ENCODE measurements at regions not wholly inside any gene's neighbourhood (a gene's known extent, or its start where the extent isn't known, plus 50 kb on each side); places are given as distances from the start of the nearest gene placed in this dataset.

DNA sequence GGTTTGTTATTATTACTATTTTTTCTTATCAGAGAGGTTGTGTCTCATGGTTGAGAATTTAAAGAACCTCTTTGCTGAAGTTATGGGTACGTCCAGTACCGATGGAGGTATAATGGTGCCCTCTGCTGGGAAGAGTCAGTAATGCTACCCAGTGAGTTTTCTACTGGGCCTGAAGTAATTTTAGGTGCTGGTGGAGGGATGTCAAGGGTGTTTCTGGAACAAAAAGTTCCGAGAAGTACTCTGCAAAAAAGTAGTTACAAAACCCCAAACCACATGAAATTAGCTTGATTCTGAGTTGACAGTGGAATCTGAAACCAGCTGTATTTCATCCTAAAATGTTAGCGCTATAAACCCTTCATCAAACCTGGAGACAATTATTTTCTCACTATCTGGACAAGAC is 102.5 kb upstream of the MID1 start:
- in situ Hi-C loops (cut with HindIII; ENCODE audit: low sequenced_read_pairs): no loop called here
- TF ChIP-seq, protein P1, sequence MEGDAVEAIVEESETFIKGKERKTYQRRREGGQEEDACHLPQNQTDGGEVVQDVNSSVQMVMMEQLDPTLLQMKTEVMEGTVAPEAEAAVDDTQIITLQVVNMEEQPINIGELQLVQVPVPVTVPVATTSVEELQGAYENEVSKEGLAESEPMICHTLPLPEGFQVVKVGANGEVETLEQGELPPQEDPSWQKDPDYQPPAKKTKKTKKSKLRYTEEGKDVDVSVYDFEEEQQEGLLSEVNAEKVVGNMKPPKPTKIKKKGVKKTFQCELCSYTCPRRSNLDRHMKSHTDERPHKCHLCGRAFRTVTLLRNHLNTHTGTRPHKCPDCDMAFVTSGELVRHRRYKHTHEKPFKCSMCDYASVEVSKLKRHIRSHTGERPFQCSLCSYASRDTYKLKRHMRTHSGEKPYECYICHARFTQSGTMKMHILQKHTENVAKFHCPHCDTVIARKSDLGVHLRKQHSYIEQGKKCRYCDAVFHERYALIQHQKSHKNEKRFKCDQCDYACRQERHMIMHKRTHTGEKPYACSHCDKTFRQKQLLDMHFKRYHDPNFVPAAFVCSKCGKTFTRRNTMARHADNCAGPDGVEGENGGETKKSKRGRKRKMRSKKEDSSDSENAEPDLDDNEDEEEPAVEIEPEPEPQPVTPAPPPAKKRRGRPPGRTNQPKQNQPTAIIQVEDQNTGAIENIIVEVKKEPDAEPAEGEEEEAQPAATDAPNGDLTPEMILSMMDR (IDR thresholded peaks at IDR 0.05; ENCODE audit: low read depth, low read length): peak; percentile 70
- no peak overlapping the region for H3K4me3 ChIP-seq (ENCODE audit: low read depth, low read length)
- peak; percentile 51 for DNase-seq (ENCODE audit: low read depth, low spot score)

DNA sequence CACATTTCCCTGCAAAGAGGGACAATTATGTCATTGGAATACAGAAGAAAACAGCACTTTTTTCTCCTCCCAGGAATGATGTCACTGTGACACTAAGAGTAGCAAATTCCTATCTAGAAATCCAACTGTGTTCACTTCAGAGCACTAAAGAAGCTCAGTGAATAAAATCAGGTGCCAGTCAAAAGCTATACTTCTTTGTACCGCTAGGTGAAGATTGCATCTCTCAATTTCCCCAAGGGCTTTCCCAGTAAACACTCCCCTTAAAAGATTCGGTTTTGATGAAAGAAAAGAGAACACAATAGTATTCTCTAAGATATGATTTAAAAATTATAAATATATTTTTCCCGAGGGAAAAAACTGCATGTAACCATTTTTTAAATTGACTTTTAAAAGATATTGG is 104.7 kb upstream of the MID1 start:
- no peak for DNase-seq (ENCODE audit: low read depth, low spot score)

DNA sequence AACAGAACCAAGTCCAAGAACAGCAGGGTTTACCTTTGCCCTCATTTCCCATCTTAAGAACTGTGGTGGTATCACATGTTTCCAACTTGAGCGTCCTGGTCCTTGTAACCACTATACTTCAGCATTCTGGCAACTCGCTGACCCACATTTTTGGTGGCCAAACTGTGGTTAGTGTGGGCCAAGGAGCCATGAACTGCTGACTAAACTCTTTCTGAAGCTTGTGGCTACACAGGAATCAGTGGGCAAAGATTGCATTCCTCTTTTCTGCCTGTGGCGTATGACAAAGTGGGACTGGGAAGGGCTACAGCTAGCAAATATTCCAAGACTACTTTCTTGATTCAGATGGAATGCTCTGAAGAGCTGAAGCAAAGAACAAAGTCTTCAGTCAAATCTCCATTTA is 106.3 kb upstream of the MID1 start:
- TF ChIP-seq, protein P1 (IDR thresholded peaks at IDR 0.05; ENCODE audit: low read depth, low read length): no peak
- no peak overlapping the region for H3K4me3 ChIP-seq (ENCODE audit: low read depth, low read length)
- in situ Hi-C loops (cut with HindIII; ENCODE audit: low sequenced_read_pairs): no loop called here
- DNase-seq (ENCODE audit: low read depth, low spot score): peak; percentile 88

More for the DNA sequence above, 104.7 kb upstream of the MID1 start:
- in situ Hi-C loops (cut with HindIII; ENCODE audit: low sequenced_read_pairs): no loop called here
- H3K4me3 ChIP-seq (ENCODE audit: low read depth, low read length): no peak overlapping the region
- TF ChIP-seq, protein P1 (IDR thresholded peaks at IDR 0.05; ENCODE audit: low read depth, low read length): peak; percentile 26

DNA sequence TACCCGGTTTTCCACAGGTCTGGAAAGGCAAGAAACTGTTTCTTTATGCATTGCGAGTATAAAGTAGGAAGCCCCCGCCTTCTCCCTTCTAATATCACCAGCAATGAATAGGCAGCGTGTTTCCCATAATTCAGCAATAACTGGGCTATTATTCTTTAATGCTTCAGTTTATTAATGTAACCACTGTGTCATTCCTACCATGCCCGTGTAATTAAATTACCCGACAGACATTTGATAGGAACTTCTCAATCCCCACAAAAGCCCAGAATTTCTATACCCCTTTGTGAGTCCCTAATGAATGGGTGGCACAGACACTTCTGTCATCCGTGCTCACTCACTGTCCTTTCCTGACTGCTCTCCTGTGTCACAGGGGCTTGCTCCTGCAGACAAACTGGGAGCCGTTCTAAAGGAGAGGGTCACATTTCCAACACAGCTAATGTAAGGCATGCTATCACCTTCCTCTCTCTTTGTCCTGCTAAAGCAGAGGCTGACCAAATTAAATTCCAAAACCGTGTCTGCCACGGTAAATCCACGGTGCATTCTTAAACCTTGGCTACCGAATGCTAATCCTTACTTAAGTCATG is 108.5 kb upstream of the MID1 start:
- DNase-seq (ENCODE audit: low read depth, low spot score): no peak
- in situ Hi-C loops (cut with HindIII; ENCODE audit: low sequenced_read_pairs): no loop called here
- TF ChIP-seq, protein P1 (IDR thresholded peaks at IDR 0.05; ENCODE audit: low read depth, low read length): no peak
- H3K4me3 ChIP-seq (ENCODE audit: low read depth, low read length): no peak overlapping the region

DNA sequence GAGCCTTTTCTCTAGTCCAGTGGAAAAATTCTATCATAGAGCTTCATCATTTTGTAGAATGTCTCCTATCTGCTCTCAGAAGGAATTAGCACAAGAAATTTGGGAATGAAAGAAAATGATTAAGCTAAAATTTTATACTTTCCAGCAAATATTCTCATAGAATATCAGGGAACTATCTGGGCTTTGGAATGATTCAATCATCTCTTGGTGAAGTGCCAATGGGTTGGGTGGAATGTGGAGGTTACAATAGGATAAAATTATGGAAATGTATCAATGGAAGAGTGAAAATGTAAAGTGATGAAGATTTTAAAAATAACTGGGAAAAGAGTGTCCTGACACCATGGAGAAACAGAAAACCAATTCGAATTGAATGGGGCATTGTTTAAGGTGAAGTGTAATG is 119.0 kb upstream of the MID1 start:
- TF ChIP-seq, protein P1 (IDR thresholded peaks at IDR 0.05; ENCODE audit: low read depth, low read length): no peak
- no peak overlapping the region for H3K4me3 ChIP-seq (ENCODE audit: low read depth, low read length)
- DNase-seq (ENCODE audit: low read depth, low spot score): no peak
- in situ Hi-C loops (cut with HindIII; ENCODE audit: low sequenced_read_pairs): no loop called here

DNA sequence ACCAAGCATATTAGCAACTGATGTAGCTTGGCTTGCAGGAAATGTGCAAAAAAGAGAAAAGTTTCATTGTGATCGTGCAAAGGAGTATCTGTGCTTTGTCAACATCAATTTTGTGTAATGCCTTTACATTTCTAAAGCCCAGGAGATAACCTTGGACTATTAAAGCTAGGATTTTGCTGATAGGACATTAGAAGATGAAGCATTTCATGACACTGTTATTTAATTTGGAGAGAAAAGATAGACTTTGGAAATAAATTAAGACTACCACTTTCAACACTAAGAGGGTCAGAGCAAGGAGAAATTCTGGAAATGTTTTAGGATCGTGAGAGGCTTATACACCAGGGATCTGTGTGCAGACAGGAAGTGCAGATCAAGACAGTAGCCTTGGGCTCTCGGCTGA is 120.6 kb upstream of the MID1 start:
- DNase-seq (ENCODE audit: low read depth, low spot score): no peak
- TF ChIP-seq, protein P1 (IDR thresholded peaks at IDR 0.05; ENCODE audit: low read depth, low read length): no peak
- in situ Hi-C loops (cut with HindIII; ENCODE audit: low sequenced_read_pairs): no loop called here
- H3K4me3 ChIP-seq (ENCODE audit: low read depth, low read length): no peak overlapping the region

DNA sequence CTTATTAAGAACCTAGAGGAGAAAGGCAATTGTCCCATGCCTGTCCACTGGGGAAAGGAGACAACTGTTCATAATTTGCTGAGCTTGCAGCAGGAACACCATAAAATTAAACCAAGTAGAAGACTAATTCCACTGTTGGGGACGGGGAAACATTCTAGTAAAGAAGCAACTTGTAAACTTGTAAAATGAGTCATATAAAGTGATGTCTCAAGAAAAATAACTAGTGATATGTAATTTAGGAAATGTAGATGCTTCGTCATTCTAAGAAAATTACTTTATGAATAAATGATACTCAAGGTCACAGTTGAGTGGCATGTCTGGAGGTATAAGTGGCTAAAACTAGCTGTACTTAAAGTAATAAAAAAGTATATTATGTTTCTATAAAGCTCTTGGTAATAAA is 121.2 kb upstream of the MID1 start:
- TF ChIP-seq, protein P1 (IDR thresholded peaks at IDR 0.05; ENCODE audit: low read depth, low read length): no peak
- in situ Hi-C loops (cut with HindIII; ENCODE audit: low sequenced_read_pairs): no loop called here
- DNase-seq (ENCODE audit: low read depth, low spot score): no peak
- H3K4me3 ChIP-seq (ENCODE audit: low read depth, low read length): no peak overlapping the region
